ENCODE measurements at regions not wholly inside any gene's neighbourhood (a gene's known extent, or its start where the extent isn't known, plus 50 kb on each side); places are given as distances from the start of the nearest gene placed in this dataset.

DNA sequence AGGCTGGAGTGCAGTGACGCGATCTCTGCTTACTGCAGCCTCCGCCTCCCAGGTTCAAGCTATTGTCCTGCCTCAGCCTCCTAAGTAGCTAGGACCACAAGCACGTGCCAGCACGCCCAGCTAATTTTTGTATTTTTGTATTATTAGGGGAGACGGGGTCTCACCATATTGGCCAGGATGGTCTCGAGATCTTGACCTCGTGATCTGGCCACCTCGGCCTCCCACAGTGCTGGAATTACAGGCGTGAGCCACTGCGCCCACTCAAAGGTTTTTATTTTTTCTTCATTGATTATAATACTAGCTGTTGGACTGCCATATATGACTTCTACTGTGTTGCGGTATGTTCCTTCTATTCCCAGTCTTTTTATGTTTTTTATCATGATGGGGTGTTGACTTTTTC, 569.7 kb upstream of the SLITRK6 start:
- DNase-seq (ENCODE audit: low spot score), result no peak
- TF ChIP-seq, protein P1, sequence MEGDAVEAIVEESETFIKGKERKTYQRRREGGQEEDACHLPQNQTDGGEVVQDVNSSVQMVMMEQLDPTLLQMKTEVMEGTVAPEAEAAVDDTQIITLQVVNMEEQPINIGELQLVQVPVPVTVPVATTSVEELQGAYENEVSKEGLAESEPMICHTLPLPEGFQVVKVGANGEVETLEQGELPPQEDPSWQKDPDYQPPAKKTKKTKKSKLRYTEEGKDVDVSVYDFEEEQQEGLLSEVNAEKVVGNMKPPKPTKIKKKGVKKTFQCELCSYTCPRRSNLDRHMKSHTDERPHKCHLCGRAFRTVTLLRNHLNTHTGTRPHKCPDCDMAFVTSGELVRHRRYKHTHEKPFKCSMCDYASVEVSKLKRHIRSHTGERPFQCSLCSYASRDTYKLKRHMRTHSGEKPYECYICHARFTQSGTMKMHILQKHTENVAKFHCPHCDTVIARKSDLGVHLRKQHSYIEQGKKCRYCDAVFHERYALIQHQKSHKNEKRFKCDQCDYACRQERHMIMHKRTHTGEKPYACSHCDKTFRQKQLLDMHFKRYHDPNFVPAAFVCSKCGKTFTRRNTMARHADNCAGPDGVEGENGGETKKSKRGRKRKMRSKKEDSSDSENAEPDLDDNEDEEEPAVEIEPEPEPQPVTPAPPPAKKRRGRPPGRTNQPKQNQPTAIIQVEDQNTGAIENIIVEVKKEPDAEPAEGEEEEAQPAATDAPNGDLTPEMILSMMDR (IDR thresholded peaks at IDR 0.05; ENCODE audit: borderline replicate concordance, control extremely low read depth, extremely low read depth, insufficient read depth, missing control alignments), result no peak
- in situ Hi-C loops (cut with MboI; ENCODE audit: low sequenced_read_pairs, unreplicated experiment), result no loop called here

- TF ChIP-seq, protein P1 (IDR thresholded peaks at IDR 0.05; ENCODE audit: borderline replicate concordance, control extremely low read depth, extremely low read depth, insufficient read depth, missing control alignments), result no peak
- in situ Hi-C loops (cut with MboI; ENCODE audit: low sequenced_read_pairs, unreplicated experiment), result no loop called here
- no peak for DNase-seq (ENCODE audit: low spot score)
Observed at GRCh38 chr13:86377451-86377850, 578.2 kb upstream of the SLITRK6 start.

DNA sequence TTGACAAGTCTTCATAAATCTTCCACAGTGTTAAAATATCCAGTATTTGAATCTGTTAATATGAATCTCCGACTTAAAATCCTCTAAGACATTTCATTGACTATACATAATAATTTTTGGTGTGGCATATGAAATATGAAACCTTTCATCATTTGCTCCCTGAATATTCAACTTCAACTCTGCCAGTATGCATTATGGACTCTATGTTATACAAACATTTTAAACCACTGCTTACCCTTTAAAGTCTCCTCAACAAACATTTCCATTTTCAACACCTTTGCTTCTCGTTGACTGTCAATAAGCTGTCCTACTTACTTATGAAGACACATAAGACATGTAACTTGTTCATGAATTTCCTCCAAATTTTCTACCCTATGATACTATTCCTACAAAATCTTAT, 579.4 kb upstream of the SLITRK6 start:
- TF ChIP-seq, protein P1 (IDR thresholded peaks at IDR 0.05; ENCODE audit: borderline replicate concordance, control extremely low read depth, extremely low read depth, insufficient read depth, missing control alignments), result no peak
- DNase-seq (ENCODE audit: low spot score), result no peak
- in situ Hi-C loops (cut with MboI; ENCODE audit: low sequenced_read_pairs, unreplicated experiment), result no loop called here

DNA sequence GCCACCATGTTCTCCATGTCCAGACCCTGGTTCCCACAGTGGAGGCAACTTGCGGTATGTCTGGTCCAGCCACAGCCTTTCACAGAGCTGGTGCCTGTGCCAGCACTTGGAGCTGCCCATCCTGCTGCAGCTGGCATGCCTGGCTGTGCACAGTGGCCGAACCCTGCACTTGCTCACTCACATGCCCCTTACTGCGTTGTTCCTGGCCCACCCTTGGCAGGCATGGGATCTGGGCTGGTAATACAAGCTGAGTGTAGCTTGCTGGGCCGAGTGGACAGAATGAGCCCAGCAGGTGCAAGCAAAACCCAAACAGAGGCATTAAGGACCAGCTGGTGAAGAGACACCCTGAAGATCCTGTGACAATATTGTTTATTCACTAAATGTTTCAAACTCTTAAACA, 583.9 kb upstream of the SLITRK6 start:
- DNase-seq (ENCODE audit: low spot score), result no peak
- TF ChIP-seq, protein P1 (IDR thresholded peaks at IDR 0.05; ENCODE audit: borderline replicate concordance, control extremely low read depth, extremely low read depth, insufficient read depth, missing control alignments), result no peak
- in situ Hi-C loops (cut with MboI; ENCODE audit: low sequenced_read_pairs, unreplicated experiment), result no loop called here

DNA sequence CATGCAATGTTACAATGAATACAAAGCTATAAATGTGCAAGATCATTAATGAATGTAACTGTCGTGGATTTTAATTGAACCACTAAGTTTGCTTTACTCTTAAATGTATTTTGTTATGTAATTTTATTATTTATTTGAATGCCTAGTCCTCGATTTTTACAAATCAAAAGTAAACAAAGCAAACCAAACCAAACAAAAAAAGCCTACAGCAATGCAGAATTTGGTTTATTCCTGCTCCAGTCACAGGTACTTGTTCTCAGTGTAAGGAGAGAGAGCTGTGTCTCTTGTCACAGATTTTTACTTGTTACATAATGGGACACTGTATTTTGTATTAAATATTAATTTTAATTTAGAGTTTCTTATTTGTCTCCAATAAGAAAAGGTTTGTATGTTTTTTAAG, 584.3 kb upstream of the SLITRK6 start:
- DNase-seq (ENCODE audit: low spot score), result no peak
- in situ Hi-C loops (cut with MboI; ENCODE audit: low sequenced_read_pairs, unreplicated experiment), result no loop called here
- TF ChIP-seq, protein P1 (IDR thresholded peaks at IDR 0.05; ENCODE audit: borderline replicate concordance, control extremely low read depth, extremely low read depth, insufficient read depth, missing control alignments), result no peak

- no peak for DNase-seq (ENCODE audit: low spot score)
- in situ Hi-C loops (cut with MboI; ENCODE audit: low sequenced_read_pairs, unreplicated experiment), result no loop called here
- TF ChIP-seq, protein P1 (IDR thresholded peaks at IDR 0.05; ENCODE audit: borderline replicate concordance, control extremely low read depth, extremely low read depth, insufficient read depth, missing control alignments), result no peak
Observed at GRCh38 chr13:86397635-86398034, 598.4 kb upstream of the SLITRK6 start.

DNA sequence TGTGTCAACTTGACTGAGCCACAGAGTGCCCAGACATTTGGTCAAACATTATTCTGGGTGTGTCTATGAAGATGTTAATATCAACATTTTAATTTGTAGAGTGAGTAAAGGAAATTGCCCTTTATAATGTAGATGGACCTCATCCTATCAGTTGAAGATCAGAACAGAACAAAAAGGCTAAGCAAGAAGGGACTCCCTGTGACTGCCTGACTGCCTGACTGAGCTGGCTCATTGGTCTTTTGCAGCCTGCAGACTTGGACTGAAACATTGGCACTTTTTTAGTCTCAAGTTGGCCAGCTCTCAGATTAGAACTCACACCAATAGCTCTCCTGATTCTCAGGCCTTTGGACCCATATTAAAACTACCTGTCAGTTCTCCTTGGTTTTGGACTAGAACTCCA, 600.4 kb upstream of the SLITRK6 start:
- in situ Hi-C loops (cut with MboI; ENCODE audit: low sequenced_read_pairs, unreplicated experiment), result no loop called here
- DNase-seq (ENCODE audit: low spot score), result no peak
- TF ChIP-seq, protein P1 (IDR thresholded peaks at IDR 0.05; ENCODE audit: borderline replicate concordance, control extremely low read depth, extremely low read depth, insufficient read depth, missing control alignments), result no peak

Measured in GM13976 (cell line).